ENCODE measurements at regions not wholly inside any gene's neighbourhood (a gene's known extent, or its start where the extent isn't known, plus 50 kb on each side); places are given as distances from the start of the nearest gene placed in this dataset.
"Not testable (repeated sequence)": the region's sequence is repeated elsewhere in the genome, so short reads cannot be mapped to it uniquely, and the experiment has no call there.

DNA sequence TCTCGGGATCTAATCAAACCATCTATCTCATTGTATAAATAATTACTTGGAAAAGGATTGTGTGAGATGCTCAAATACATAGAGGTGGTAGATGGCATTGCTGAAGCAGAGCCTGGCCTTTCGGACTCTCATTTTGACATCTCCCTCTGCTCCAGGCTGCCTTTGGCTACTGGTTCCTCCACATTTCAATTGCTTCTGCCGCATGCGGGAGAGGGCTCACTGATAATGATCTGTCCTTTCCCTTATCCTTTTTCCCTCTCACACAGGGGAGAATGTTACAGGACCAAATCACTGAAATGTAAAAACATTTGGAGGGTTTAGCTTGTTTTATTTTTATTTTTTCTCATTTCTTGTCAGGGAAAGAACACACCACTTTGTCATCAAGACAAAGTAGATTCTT lies 380.6 kb upstream of the UBE2E3 start:
- H3K27me3 ChIP-seq: no peaks in the 10 kb centered on the region
- H3K4me1 ChIP-seq (ENCODE audit: low read depth): no peaks in the 10 kb centered on the region
- TF ChIP-seq, protein P1, sequence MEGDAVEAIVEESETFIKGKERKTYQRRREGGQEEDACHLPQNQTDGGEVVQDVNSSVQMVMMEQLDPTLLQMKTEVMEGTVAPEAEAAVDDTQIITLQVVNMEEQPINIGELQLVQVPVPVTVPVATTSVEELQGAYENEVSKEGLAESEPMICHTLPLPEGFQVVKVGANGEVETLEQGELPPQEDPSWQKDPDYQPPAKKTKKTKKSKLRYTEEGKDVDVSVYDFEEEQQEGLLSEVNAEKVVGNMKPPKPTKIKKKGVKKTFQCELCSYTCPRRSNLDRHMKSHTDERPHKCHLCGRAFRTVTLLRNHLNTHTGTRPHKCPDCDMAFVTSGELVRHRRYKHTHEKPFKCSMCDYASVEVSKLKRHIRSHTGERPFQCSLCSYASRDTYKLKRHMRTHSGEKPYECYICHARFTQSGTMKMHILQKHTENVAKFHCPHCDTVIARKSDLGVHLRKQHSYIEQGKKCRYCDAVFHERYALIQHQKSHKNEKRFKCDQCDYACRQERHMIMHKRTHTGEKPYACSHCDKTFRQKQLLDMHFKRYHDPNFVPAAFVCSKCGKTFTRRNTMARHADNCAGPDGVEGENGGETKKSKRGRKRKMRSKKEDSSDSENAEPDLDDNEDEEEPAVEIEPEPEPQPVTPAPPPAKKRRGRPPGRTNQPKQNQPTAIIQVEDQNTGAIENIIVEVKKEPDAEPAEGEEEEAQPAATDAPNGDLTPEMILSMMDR (IDR thresholded peaks at IDR 0.05; ENCODE audit: low read depth, low read length): no peak
- H3K36me3 ChIP-seq: no peaks in the 10 kb centered on the region
- H3K4me3 ChIP-seq: no peak overlapping the region
- H3K27ac ChIP-seq: no peak overlapping the region
- no peaks in the 10 kb centered on the region for H3K9me3 ChIP-seq (ENCODE audit: low read depth)
- DNase-seq (ENCODE audit: low read depth in 1 of 2, low spot score in 1 of 2): no peak

DNA sequence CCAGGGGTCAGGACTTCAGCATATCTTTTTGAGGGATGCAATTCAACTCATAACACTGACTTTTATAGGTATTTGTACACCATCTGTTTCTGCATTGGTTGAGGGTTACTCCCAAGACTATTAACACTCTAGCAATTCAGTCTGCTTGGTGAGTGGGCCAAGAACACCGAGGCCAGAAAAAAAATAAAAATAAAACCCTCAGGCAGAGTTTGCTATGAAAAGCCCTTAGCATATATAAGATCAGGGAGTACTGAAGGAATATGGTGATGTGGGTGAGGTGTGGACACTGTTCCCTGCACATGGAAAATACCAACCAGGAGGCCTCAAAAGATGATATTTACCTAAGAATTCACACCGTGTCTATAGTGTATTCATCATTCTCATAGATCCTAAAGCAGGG lies 383.2 kb upstream of the UBE2E3 start:
- DNase-seq (ENCODE audit: low read depth in 1 of 2, low spot score in 1 of 2): no peak
- TF ChIP-seq, protein P1 (IDR thresholded peaks at IDR 0.05; ENCODE audit: low read depth, low read length): no peak
- Histone ChIP-seq H3K4me1 (ENCODE audit: low read depth) (no peaks in the 10 kb centered on the region), H3K9me3 (ENCODE audit: low read depth) (no peaks in the 10 kb centered on the region), H3K4me3 (no peak overlapping the region), H3K36me3 (no peaks in the 10 kb centered on the region), H3K27me3 (no peaks in the 10 kb centered on the region), H3K27ac (no peak overlapping the region)

DNA sequence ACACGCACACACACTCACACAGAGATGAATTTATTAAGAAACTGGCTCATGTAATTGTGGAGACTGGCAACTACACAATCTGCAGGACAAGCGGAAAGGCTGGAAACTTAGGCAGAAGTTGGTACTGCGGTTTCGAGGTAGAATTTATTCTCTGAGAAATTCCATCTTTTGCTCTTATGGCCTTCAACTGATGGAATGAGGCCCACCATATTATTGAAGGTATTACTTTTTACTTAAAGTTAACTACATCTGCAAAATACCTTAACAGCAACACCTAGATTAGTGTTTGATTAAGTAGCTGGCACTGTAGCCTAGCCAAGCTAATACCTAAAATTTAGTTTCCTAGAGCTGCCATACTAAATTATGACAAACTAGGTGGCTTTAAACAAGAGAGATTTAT lies 384.0 kb upstream of the UBE2E3 start:
- Histone ChIP-seq H3K27me3 (no peaks in the 10 kb centered on the region), H3K36me3 (no peaks in the 10 kb centered on the region), H3K4me1 (ENCODE audit: low read depth) (no peaks in the 10 kb centered on the region), H3K4me3 (no peak overlapping the region), H3K9me3 (ENCODE audit: low read depth) (no peaks in the 10 kb centered on the region), H3K27ac (no peak overlapping the region)
- TF ChIP-seq, protein P1 (IDR thresholded peaks at IDR 0.05; ENCODE audit: low read depth, low read length): no peak
- no peak for DNase-seq (ENCODE audit: low read depth in 1 of 2, low spot score in 1 of 2)

DNA sequence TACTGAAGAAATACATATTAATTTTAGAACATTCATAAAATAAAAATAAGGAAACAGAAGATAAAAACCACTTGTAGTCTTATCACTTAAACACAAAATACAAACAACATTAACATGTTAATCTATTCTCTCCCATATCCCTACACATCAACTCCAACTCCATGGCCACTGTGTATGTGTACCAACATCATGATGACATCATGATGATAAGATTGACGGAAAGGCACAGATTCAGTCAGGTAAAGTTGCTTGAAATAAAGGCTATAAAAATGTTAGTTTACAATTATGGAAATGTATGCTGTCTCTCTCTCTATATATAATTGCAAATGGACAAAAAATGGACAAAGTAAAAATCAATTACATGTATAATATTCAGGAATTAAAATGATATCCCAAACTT lies 388.5 kb upstream of the UBE2E3 start:
- no peak overlapping the region for H3K4me3 ChIP-seq
- no peak for DNase-seq (ENCODE audit: low read depth in 1 of 2, low spot score in 1 of 2)
- no peaks in the 10 kb centered on the region for H3K9me3 ChIP-seq (ENCODE audit: low read depth)
- H3K27me3 ChIP-seq: no peaks in the 10 kb centered on the region
- H3K36me3 ChIP-seq: no peaks in the 10 kb centered on the region
- no peaks in the 10 kb centered on the region for H3K4me1 ChIP-seq (ENCODE audit: low read depth)
- TF ChIP-seq, protein P1 (IDR thresholded peaks at IDR 0.05; ENCODE audit: low read depth, low read length): no peak
- no peak overlapping the region for H3K27ac ChIP-seq

DNA sequence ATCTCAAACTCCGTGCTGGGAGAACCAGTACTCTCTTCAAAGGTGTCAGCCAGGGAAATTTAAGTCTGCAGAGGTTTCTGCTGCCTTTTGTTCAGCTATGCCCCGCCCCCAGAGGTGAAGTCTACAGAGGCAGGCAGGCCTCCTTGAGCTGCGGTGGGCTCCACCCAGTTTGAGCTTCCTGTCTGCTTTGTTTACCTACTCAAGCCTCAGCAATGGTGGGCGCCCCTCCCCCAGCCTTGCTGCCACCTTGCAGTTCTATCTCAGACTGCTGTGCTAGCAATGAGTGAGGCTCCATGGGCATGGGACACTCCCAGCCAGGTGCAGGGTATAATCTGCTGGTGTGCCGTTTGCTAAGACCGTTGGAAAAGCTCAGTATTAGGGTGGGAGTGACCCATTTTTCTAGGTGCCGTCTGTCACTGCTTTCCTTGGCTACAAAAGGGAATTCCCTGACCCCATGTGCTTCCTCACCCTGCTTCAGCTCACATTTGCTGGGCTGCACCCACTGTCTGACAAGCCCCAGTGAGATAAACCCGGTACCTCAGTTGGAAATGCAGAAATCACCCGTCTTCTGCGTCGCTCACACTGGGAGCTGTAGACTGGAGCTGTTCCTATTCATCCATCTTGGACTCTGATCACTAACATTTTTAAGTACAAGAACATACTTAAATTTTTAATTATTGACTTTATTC lies 389.2 kb upstream of the UBE2E3 start:
- not testable (repeated sequence) for H3K9me3 ChIP-seq (ENCODE audit: low read depth); DNase-seq (ENCODE audit: low read depth in 1 of 2, low spot score in 1 of 2)

DNA sequence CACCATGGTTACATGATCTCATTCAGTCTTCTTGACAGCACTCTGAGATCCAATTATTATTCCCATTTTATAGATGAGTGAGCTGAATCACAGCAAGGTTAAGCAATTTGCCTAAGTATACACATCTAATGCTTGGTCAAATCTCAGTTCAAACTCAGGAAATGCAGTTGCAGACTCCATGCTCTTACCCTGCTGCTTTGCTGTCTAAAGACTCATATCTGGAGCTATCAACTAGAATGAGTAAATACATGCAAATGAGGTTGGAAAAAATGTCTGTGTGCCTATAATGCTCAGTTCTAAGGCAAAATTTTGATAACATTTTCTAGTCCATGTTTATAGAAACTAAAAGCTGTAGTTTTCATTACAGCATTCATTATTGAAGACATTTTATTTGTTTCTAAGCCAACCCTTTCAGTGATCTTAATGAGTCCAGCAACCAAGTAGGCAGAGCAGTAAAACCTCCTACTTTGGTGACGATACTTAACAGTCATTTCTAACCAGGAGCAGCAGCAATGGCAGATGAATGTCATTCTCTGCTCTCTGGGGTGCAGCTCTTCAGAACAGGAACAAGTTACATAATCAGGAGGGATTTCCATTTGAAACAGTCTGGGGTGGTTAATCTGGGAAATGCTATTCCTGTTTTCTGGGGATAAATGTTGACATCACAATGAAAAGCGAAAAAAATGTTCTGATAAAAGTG lies 396.8 kb upstream of the UBE2E3 start:
- TF ChIP-seq, protein P1 (IDR thresholded peaks at IDR 0.05; ENCODE audit: low read depth, low read length): no peak
- DNase-seq (ENCODE audit: low read depth in 1 of 2, low spot score in 1 of 2): no peak
- no peaks in the 10 kb centered on the region for H3K4me1 ChIP-seq (ENCODE audit: low read depth)

More for the DNA sequence above, 389.2 kb upstream of the UBE2E3 start:
- not testable (repeated sequence) for H3K27me3 ChIP-seq; H3K4me1 ChIP-seq (ENCODE audit: low read depth); H3K27ac ChIP-seq; H3K36me3 ChIP-seq; H3K4me3 ChIP-seq

More for the DNA sequence above, 396.8 kb upstream of the UBE2E3 start:
- no peaks in the 10 kb centered on the region for H3K36me3 ChIP-seq
- no peak overlapping the region for H3K27ac ChIP-seq
- no peak overlapping the region for H3K4me3 ChIP-seq
- H3K27me3 ChIP-seq: no peaks in the 10 kb centered on the region
- no peaks in the 10 kb centered on the region for H3K9me3 ChIP-seq (ENCODE audit: low read depth)
